Ishikawa (cell line): ENCODE measurements at regions not wholly inside any gene's neighbourhood (a gene's known extent, or its start where the extent isn't known, plus 50 kb on each side); places are given as distances from the start of the nearest gene placed in this dataset.

Experiments
- CEBPB ChIP-seq: IDR thresholded peaks from 2 replicates; pipeline ENCODE4 v1.6.1; 2012
- CREB1 ChIP-seq: IDR thresholded peaks from 2 replicates; pipeline ENCODE4 v1.6.1; 2012; ENCODE audit warnings: low read depth
- EGR1 ChIP-seq: IDR thresholded peaks from 2 replicates; pipeline ENCODE4 v1.6.1; 2012
- EP300 ChIP-seq: IDR thresholded peaks from 2 replicates; pipeline ENCODE4 v1.6.1; 2012; ENCODE audit warnings: borderline replicate concordance
- FOXM1 ChIP-seq: IDR thresholded peaks from 2 replicates; pipeline ENCODE4 v1.6.1; 2012; ENCODE audit warnings: low read depth, borderline replicate concordance
- MAX ChIP-seq: IDR thresholded peaks from 2 replicates; pipeline ENCODE4 v1.6.1; 2012
- NFIC ChIP-seq: IDR thresholded peaks from 2 replicates; pipeline ENCODE4 v1.6.1; 2012
- RAD21 ChIP-seq: IDR thresholded peaks from 2 replicates; pipeline ENCODE4 v1.6.1; 2012; ENCODE audit warnings: low read depth
- REST ChIP-seq: IDR thresholded peaks from 2 replicates; pipeline ENCODE4 v1.6.1; 2012; ENCODE audit warnings: low read depth, mild to moderate bottlenecking
- TAF1 ChIP-seq: IDR thresholded peaks from 2 replicates; pipeline ENCODE4 v1.6.1; 2012; ENCODE audit warnings: low read depth, mild to moderate bottlenecking
- TCF12 ChIP-seq: IDR thresholded peaks from 2 replicates; pipeline ENCODE4 v1.6.1; 2012; ENCODE audit warnings: low read depth
- TEAD4 ChIP-seq: IDR thresholded peaks from 2 replicates; pipeline ENCODE4 v1.6.1; 2012
- USF1 ChIP-seq: IDR thresholded peaks from 2 replicates; pipeline ENCODE4 v1.6.1; 2012
- YY1 ChIP-seq: IDR thresholded peaks from 2 replicates; pipeline ENCODE4 v1.6.1; 2012; ENCODE audit warnings: low read depth
- ZBTB7A ChIP-seq: IDR thresholded peaks from 2 replicates; pipeline ENCODE4 v1.6.1; 2012; ENCODE audit warnings: low read depth

- TF ChIP-seq EP300 (no peak), CREB1 (no peak), YY1 (no peak), RAD21 (no peak), TAF1 (no peak), NFIC (no peak), TEAD4 (no peak), MAX (no peak), ZBTB7A (no peak), FOXM1 (no peak), CEBPB (no peak), REST (no peak), EGR1 (no peak), USF1 (no peak), TCF12 (no peak)
Measured at GRCh38 chr20:11820838-11821237, 96.9 kb upstream of the BTBD3 start.

- TF ChIP-seq USF1 (no peak), RAD21 (no peak), EGR1 (no peak), CEBPB (no peak), ZBTB7A (no peak), TEAD4 (no peak), TCF12 (no peak), NFIC (no peak), YY1 (no peak), REST (no peak), MAX (no peak)
Measured at GRCh38 chr20:11822540-11822794, 95.2 kb upstream of the BTBD3 start.

GRCh38 chr20:11826334-11826733 lies 91.4 kb upstream of the BTBD3 start:
- TF ChIP-seq CREB1, result no peak
- no peak for TF ChIP-seq TAF1
- no peak for TF ChIP-seq USF1
- TF ChIP-seq REST, result no peak
- no peak for TF ChIP-seq EP300
- TF ChIP-seq FOXM1, result no peak
- no peak for TF ChIP-seq TEAD4
- no peak for TF ChIP-seq YY1
- no peak for TF ChIP-seq ZBTB7A
- TF ChIP-seq CEBPB, result no peak
- TF ChIP-seq NFIC, result no peak
- TF ChIP-seq TCF12, result no peak
- TF ChIP-seq MAX, result no peak
- TF ChIP-seq EGR1, result no peak
- TF ChIP-seq RAD21, result no peak

- TF ChIP-seq REST, result no peak
- no peak for TF ChIP-seq TAF1
- TF ChIP-seq TEAD4, result no peak
- no peak for TF ChIP-seq NFIC
- no peak for TF ChIP-seq RAD21
- TF ChIP-seq EP300, result no peak
- TF ChIP-seq FOXM1, result no peak
- TF ChIP-seq ZBTB7A, result no peak
- no peak for TF ChIP-seq EGR1
- TF ChIP-seq TCF12, result no peak
- TF ChIP-seq YY1, result no peak
- TF ChIP-seq CEBPB, result no peak
- no peak for TF ChIP-seq USF1
- no peak for TF ChIP-seq MAX
- TF ChIP-seq CREB1, result no peak
Measured at GRCh38 chr20:11832397-11832796, 85.3 kb upstream of the BTBD3 start.
